Activated T-cell treated with anti-CD3 and anti-CD28 coated beads, Interleukin-2, amount 50 U/mL, for 72 hours (primary cell): ENCODE measurements at regions not wholly inside any gene's neighbourhood (a gene's known extent, or its start where the extent isn't known, plus 50 kb on each side); places are given as distances from the start of the nearest gene placed in this dataset.
A peak's percentile ranks its signal among the peaks of the same experiment; 100 is the strongest.

ENCODE experiments used
- ATAC-seq, 2 donors: fragments of 150-1000 bp; cut with Tn5 transposase; replicated peaks in 1 of 2; 2 replicates each; pipeline ENCODE4 v1.10.0; 2021; ENCODE audit warnings: moderate library complexity in 2 of 2, mild to moderate bottlenecking in 1 of 2
- DNase-seq, 2 donors: peaks; one replicate each; pipeline ENCODE4 v3.0.0; 2021 to 2022; ENCODE audit warnings: mixed read lengths in 1 of 2
- H3K27ac Mint-ChIP-seq: one replicate; pipeline ENCODE4 v1.8.0; 2022; ENCODE audit warnings: mild to moderate bottlenecking, moderate library complexity, mixed read lengths
- H3K27me3 Mint-ChIP-seq: one replicate; pipeline ENCODE4 v1.8.0; 2022; ENCODE audit warnings: low read depth, mixed read lengths
- H3K36me3 Mint-ChIP-seq, 2 donors: one replicate each; pipeline ENCODE4 v1.8.0; 2022; ENCODE audit warnings: mixed read lengths in 2 of 2, mild to moderate bottlenecking in 1 of 2; ENCODE audit not compliant: insufficient read depth in 2 of 2
- H3K4me1 Mint-ChIP-seq: one replicate; pipeline ENCODE4 v1.8.0; 2022; ENCODE audit warnings: low read depth, mixed read lengths
- H3K4me3 Mint-ChIP-seq, 2 donors: one replicate each; pipeline ENCODE4 v1.8.0; 2022; ENCODE audit warnings: mild to moderate bottlenecking in 2 of 2, mixed read lengths in 2 of 2, moderate library complexity in 2 of 2
- H3K9me3 Mint-ChIP-seq, 2 donors: one replicate each; pipeline ENCODE4 v1.8.0; 2022; ENCODE audit warnings: mixed read lengths in 2 of 2

DNA sequence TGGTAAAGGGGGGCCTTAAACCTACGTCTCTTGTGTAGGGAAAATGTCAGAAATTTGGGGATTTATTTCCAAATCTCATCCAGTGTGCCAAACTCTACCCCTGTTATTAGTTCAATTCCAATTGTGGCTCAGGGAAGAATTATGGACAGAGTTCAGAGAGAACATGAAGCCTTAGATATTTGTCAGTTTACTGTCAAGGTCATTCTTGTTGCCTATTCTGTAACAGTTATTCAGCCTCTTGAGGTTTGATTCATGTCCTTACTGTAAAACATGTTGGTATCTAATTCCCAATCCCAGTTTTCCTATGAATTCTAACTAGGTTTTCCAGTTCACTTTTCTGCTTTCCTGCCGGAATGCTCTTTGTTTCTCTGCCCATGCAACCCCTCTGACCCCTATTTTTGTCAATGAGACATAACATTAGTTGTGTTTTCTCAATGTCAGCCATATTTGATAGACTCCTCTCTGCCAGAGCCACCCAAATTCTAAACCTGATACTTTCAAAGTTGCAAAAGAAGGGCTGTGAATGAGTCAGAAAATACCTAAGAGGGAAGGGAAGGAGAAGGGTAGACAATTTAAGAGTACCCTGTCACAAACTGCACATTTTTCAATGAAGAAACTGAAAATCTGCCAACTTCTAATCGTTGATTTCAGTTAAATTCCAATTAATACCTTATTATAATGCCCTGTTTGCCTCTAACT lies 52.4 kb downstream of the ATOSA start:
- H3K27me3 Mint-ChIP-seq: no peaks in the 10 kb centered on the region
- DNase-seq (no peak), ATAC-seq (peak in 1 of 2 donors; percentile 50)
- H3K36me3 Mint-ChIP-seq: peaks cover 3 to 11% of the 10 kb centered on the region in 2 donors
- H3K4me1 Mint-ChIP-seq: peaks cover 6% of the 10 kb centered on the region
- H3K27ac Mint-ChIP-seq: no peak overlapping the region
- H3K9me3 Mint-ChIP-seq: no peaks in the 10 kb centered on the region
- H3K4me3 Mint-ChIP-seq: no peak overlapping the region

GRCh38 chr15:52624262-52624661 lies 54.9 kb downstream of the ATOSA start:
- no peaks in the 10 kb centered on the region for H3K27me3 Mint-ChIP-seq
- ATAC-seq: no peak
- DNase-seq: no peak
- no peak overlapping the region for H3K4me3 Mint-ChIP-seq
- H3K9me3 Mint-ChIP-seq: no peaks in the 10 kb centered on the region
- H3K36me3 Mint-ChIP-seq: peaks cover 3 to 13% of the 10 kb centered on the region in 2 donors
- H3K4me1 Mint-ChIP-seq: peaks cover 6% of the 10 kb centered on the region
- no peak overlapping the region for H3K27ac Mint-ChIP-seq

GRCh38 chr15:52622791-52623190 lies 54.0 kb upstream of the ARPP19 start:
- Mint-ChIP-seq H3K4me3 (no peak overlapping the region), H3K27ac (no peak overlapping the region), H3K27me3 (no peaks in the 10 kb centered on the region), H3K4me1 (peaks cover 6% of the 10 kb centered on the region), H3K36me3 (peaks cover 3 to 13% of the 10 kb centered on the region in 2 donors), H3K9me3 (no peaks in the 10 kb centered on the region)
- ATAC-seq: no peak
- no peak for DNase-seq

DNA sequence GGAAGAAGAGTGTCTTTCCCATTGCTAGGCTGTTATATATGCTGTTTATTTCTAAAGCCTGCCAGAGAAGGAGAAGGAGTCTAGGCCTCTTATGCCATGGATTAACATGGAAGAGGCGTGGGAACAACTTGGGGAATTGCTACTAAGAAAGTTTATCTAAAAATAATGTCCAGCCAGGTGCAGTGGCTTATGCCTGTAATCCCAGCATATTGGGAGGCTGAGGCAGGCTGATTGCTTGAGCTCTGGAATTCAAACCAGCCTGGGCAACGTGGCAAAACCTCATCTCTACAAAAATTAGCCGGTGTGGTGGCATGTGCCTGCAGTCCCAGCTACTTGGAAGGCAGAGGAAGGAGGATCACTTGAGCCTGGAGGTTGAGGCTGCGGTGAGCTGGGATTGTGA lies 51.7 kb upstream of the ARPP19 start:
- ATAC-seq (no peak), DNase-seq (no peak)
- no peak overlapping the region for H3K4me3 Mint-ChIP-seq
- no peaks in the 10 kb centered on the region for H3K4me1 Mint-ChIP-seq
- no peak overlapping the region for H3K27ac Mint-ChIP-seq
- no peaks in the 10 kb centered on the region for H3K9me3 Mint-ChIP-seq
- H3K36me3 Mint-ChIP-seq: peaks cover 3 to 10% of the 10 kb centered on the region in 2 donors
- no peaks in the 10 kb centered on the region for H3K27me3 Mint-ChIP-seq
